HG03575 (cell line): ENCODE measurements at regions not wholly inside any gene's neighbourhood (a gene's known extent, or its start where the extent isn't known, plus 50 kb on each side); places are given as distances from the start of the nearest gene placed in this dataset.

Source experiments
- ATAC-seq: cut with Tn5 transposase; IDR thresholded peaks from one replicate; pipeline ENCODE4 v1.9.1; 2021; ENCODE audit not compliant: unreplicated experiment, insufficient number of reproducible peaks, low FRiP score; ENCODE audit errors: extremely low read depth

DNA sequence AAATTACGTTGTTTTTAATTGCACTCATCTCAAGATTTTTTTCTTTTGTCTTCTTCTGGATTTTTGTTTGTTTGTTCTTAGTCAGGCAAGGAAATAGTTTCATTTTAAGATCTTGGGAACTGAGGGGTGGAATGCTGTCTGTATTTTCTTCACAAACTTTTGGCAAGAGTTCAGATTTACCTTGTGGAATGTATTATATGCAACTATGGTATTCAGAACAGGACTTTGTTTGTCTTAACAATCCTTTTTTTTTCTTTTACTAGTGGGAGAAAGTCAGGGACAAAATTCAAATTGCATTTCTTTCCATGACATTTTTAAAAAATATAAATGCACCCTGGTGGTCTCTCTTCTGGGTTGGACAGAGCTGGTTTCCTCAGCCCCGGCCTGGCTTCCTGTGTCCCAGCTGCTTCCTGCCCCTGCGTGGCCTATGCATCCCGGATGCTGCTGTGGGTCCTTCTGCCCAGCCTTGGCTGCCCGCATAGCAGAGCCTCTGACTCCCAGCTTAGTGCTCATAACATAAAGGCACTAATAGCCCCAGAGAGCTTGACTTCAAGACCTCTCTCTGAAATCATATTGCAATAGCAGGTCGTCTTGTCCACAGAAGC, 520.7 kb downstream of the QKI start:
- no peak for ATAC-seq

GRCh38 chr6:163930012-163930411, 515.5 kb downstream of the QKI start:
- no peak for ATAC-seq

DNA sequence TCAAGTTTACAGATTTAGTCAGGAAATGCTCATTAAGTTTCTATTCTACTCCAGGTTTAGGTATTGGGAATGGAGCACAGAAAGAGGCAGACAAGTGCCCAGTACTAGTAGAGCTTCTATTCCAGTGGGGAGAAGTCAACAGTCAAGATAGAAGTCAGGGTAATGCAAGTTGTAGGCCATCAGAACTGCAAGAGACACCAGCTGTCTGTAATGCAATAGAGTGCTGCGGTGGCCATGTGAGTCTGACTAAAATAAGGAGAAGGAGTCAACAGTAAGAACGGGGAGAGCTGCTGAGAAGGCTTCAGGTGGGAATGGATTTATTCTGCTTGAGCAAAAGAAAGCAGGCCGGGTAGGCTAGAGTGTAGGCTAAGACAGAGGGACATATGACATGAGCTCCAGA, 515.0 kb downstream of the QKI start:
- ATAC-seq: no peak

GRCh38 chr6:163926642-163927041, 512.1 kb downstream of the QKI start:
- no peak for ATAC-seq

- no peak for ATAC-seq
Observed at GRCh38 chr6:163925839-163926238, 511.3 kb downstream of the QKI start.

DNA sequence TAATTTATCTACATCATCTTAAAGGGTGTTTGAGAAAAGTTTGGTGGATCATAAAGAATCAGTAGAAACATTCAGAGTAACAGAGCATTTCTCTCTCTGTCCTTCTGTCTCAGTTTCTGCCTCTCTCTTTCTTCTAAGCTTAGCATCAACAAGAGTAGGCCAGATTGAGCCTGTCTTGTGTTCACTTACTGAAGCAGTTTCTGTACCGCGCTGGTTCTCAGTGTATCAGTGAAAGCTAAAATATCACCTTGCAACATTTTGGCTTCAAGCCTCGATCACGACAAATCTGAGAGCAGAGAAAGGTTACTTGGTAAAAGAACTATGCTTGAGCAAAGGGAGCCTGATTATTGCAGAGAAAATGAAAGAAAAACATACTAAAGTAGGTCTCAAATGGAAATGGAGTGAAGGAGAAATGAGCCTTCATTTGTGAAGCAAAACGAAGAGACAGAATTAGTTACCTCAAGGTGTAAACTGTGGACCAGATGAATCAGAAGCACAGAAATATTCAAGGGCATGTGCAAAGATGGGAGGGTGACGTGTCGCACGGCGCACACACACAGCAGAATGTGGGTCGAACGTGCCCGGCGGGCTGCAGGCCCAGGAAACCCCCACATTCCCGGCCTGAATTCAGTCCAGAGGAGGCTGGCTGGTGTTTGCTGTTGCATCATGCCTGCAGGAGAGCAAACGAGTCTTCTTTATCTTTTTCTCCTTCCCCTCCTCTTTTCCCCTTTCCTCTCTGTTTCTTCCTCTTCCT, 509.3 kb downstream of the QKI start:
- ATAC-seq: no peak

DNA sequence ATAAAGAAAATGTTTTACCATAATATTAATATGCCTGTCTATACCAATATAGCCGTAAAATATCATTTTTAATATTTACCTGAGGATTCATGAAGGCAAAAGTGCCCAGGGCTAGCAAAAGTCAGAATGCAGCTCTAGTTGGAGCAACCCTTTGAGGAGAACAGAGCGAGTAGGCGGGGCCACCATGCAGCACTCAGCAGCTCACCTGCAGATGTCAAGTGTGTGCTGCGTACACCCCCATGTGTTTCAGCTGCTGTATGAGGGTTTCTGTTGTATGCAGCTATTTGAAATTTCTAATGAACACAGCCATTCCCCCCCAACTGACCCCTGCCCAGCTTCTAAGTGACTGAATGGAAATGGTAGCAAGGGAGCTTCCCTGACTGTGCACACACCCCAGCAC, 508.0 kb downstream of the QKI start:
- no peak for ATAC-seq

DNA sequence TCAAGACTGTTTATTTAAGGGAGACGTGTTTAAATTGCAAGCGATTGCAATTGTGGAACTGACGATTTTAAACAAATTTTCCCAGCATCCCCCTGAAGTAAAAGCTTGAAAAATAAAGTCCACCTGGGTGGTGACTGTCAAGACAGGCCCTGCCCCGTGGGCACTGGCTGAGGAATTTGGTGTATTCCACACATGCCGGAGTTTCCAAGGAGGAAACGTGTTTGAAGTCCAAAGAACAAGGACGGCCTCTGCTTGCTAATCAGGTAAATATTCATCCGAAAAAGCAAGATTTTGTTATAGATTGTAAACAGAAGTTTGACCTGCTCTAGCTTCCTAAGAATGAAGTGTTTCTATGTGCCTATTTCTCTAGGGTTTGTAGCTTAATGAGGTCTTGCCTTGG, 505.1 kb downstream of the QKI start:
- ATAC-seq: no peak

GRCh38 chr6:163916315-163917081, 502.0 kb downstream of the QKI start:
- no peak for ATAC-seq

DNA sequence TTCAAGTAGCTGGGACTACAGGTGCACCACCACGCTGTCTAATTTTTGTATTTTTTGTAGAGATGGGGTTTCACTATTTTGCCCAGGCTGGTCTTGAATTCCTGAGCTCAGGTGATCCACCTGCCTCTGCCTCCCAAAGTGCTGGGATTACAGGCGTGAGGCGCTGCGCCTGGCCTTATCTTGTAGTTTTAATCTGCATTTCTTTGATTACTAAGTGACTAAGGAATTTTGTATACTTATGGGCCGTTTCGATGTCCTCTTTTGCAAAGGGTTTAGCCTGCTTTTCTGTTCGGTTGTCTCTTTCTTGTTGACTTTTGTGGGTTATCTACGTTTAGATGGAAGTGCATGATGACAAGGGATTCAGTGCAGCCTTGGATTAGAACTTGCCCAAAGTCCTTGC, 500.6 kb downstream of the QKI start:
- no peak for ATAC-seq

- no peak for ATAC-seq
Observed at GRCh38 chr6:163913045-163913444, 498.5 kb downstream of the QKI start.

GRCh38 chr6:163906006-163906710, 491.6 kb downstream of the QKI start:
- no peak for ATAC-seq

DNA sequence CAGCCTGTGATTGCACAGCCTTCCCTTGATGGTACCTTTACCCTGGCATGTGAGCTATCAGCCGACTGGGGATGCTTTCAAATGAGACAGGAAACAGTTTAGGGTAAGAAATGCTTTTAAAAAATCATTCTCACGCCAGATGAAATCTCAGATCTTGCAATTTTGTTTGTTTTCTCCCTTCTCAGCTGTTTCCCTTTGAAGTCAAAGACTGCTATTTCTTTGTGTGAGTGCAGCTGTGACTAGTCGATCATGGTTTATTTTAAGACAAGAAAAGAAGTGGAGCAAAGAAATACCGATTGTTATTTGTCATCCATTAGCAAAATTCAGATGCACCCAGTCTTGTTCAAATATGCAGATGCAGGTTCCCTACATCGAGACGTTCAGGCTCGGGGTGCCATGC, 489.7 kb downstream of the QKI start:
- no peak for ATAC-seq

DNA sequence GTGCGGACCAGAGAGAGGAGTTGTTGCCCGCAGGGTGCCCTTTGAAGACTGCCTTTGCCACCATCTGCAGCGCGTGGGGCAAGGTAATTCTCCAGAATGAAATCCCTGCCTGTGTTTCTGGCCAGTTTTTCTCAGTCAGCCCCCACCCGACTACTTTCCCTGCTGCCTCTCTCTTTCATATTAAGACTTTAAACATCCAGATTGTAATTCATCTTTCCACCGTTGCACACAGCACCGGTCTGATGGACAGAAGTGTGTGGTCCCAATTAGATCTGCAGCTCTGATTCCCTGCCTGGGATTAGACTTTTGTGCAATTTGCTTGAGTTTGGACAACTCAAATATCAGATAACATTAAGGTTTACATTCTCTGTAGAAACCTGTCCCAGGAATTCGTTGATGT, 489.0 kb downstream of the QKI start:
- no peak for ATAC-seq

GRCh38 chr6:163902993-163903392, 488.5 kb downstream of the QKI start:
- ATAC-seq: no peak

GRCh38 chr6:163901681-163902080, 487.2 kb downstream of the QKI start:
- ATAC-seq: no peak

- ATAC-seq: no peak
Observed at GRCh38 chr6:163900570-163900969, 486.1 kb downstream of the QKI start.

- ATAC-seq: no peak
Observed at GRCh38 chr6:163897669-163898068, 483.2 kb downstream of the QKI start.

DNA sequence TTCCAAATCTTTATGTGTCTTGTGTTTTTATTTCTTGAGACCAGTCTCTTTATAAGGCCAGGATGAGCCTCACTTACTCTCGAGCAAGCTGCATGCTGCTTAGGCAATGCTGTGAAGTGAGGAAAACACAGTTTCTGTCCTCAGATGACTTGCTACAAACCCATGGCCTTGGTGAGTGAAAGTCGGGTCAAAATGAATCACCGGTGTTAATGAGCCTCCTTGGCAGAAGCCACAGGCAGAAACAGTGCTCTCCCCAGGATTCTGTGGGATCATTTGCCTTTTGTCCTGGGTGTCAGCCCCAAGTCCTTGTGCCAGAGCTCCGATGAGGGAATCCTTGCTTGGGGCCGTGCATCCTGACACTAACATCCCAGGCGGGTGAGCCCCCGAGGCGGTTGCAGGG, 482.5 kb downstream of the QKI start:
- no peak for ATAC-seq

DNA sequence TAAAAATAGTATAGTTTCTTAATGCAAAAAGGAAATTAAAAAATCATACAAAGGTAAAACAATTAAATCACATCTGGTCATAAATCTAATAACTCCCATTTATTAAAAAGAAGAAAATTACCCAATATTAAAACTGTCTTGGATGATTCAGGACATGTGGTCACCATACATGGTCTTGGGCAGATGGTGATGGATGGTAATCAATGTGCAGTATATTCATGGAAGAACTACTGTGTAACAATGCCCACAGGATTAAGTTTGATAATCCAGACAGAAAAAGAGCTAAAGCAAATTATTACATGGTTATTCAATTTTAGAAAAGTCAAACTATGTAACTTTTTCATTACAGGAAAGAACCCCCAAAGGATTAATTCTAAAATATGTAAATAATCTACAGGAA, 480.6 kb downstream of the QKI start:
- no peak for ATAC-seq
